Ishikawa (cell line): ENCODE measurements at regions not wholly inside any gene's neighbourhood (a gene's known extent, or its start where the extent isn't known, plus 50 kb on each side); places are given as distances from the start of the nearest gene placed in this dataset.

Experiments
- CEBPB ChIP-seq: IDR thresholded peaks from 2 replicates; pipeline ENCODE4 v1.6.1; 2012
- CREB1 ChIP-seq: IDR thresholded peaks from 2 replicates; pipeline ENCODE4 v1.6.1; 2012; ENCODE audit warnings: low read depth
- EGR1 ChIP-seq: IDR thresholded peaks from 2 replicates; pipeline ENCODE4 v1.6.1; 2012
- EP300 ChIP-seq: IDR thresholded peaks from 2 replicates; pipeline ENCODE4 v1.6.1; 2012; ENCODE audit warnings: borderline replicate concordance
- FOXM1 ChIP-seq: IDR thresholded peaks from 2 replicates; pipeline ENCODE4 v1.6.1; 2012; ENCODE audit warnings: low read depth, borderline replicate concordance
- MAX ChIP-seq: IDR thresholded peaks from 2 replicates; pipeline ENCODE4 v1.6.1; 2012
- NFIC ChIP-seq: IDR thresholded peaks from 2 replicates; pipeline ENCODE4 v1.6.1; 2012
- RAD21 ChIP-seq: IDR thresholded peaks from 2 replicates; pipeline ENCODE4 v1.6.1; 2012; ENCODE audit warnings: low read depth
- REST ChIP-seq: IDR thresholded peaks from 2 replicates; pipeline ENCODE4 v1.6.1; 2012; ENCODE audit warnings: low read depth, mild to moderate bottlenecking
- TAF1 ChIP-seq: IDR thresholded peaks from 2 replicates; pipeline ENCODE4 v1.6.1; 2012; ENCODE audit warnings: low read depth, mild to moderate bottlenecking
- TCF12 ChIP-seq: IDR thresholded peaks from 2 replicates; pipeline ENCODE4 v1.6.1; 2012; ENCODE audit warnings: low read depth
- TEAD4 ChIP-seq: IDR thresholded peaks from 2 replicates; pipeline ENCODE4 v1.6.1; 2012
- YY1 ChIP-seq: IDR thresholded peaks from 2 replicates; pipeline ENCODE4 v1.6.1; 2012; ENCODE audit warnings: low read depth
- ZBTB7A ChIP-seq: IDR thresholded peaks from 2 replicates; pipeline ENCODE4 v1.6.1; 2012; ENCODE audit warnings: low read depth
- TF ChIP-seq, protein P1 (sequence below): IDR thresholded peaks from 2 replicates; pipeline ENCODE4 v1.6.1; 2012

GRCh38 chr5:67335426-67335825 is 138.8 kb upstream of the CD180 start:
- TF ChIP-seq YY1, result no peak
- no peak for TF ChIP-seq EGR1
- TF ChIP-seq REST, result no peak
- TF ChIP-seq ZBTB7A, result no peak
- TF ChIP-seq FOXM1, result no peak
- no peak for TF ChIP-seq CEBPB
- no peak for TF ChIP-seq RAD21
- no peak for TF ChIP-seq CREB1
- no peak for TF ChIP-seq TAF1
- TF ChIP-seq NFIC, result no peak
- TF ChIP-seq, protein P1, sequence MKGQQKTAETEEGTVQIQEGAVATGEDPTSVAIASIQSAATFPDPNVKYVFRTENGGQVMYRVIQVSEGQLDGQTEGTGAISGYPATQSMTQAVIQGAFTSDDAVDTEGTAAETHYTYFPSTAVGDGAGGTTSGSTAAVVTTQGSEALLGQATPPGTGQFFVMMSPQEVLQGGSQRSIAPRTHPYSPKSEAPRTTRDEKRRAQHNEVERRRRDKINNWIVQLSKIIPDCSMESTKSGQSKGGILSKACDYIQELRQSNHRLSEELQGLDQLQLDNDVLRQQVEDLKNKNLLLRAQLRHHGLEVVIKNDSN, result no peak
- TF ChIP-seq TCF12, result no peak
- no peak for TF ChIP-seq EP300
- no peak for TF ChIP-seq MAX
- no peak for TF ChIP-seq TEAD4

DNA sequence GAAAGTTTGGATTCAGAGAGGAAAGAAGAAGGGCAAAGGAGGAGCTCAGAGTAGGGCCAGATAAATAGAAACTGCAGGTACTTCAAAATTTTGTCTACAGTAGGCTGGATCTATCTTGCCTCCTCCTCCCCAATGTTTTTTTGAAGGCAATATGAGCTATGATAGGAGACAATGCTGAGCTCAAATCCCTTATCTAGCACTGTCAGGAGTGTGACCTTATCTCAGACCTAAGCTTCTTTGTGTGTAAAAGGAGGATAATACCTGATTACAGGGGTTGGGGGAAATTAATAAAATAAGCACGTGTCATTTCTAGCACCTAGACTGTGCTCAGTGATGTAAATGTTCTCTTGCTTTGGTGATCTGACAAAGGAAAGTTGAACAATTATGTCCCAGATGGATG is 137.8 kb upstream of the CD180 start:
- no peak for TF ChIP-seq NFIC
- no peak for TF ChIP-seq TAF1
- no peak for TF ChIP-seq REST
- no peak for TF ChIP-seq FOXM1
- TF ChIP-seq TCF12, result no peak
- TF ChIP-seq YY1, result no peak
- TF ChIP-seq ZBTB7A, result no peak
- TF ChIP-seq EP300, result no peak
- TF ChIP-seq CEBPB, result no peak
- no peak for TF ChIP-seq EGR1
- no peak for TF ChIP-seq CREB1
- TF ChIP-seq RAD21, result no peak
- TF ChIP-seq, protein P1, result no peak
- TF ChIP-seq TEAD4, result no peak
- TF ChIP-seq MAX, result no peak

DNA sequence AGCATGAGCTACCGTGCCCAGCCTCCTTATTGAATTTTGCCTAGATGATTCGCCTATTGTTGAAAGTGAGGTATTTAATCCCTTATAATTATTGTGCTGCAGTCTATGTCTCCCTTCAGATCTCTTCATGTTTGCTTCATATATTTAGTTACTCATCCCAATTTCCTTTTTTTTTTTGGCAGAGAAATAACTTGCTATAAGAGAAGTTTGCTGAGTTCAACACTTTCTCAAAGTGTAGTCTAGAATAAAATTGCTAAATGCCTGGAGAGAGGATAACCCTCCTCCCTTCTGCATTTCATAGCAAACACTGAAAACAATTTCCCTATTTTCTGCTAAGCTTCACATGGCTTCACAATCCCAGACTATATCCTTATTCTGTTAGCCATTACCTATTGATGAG is 136.6 kb upstream of the CD180 start:
- TF ChIP-seq NFIC, result no peak
- TF ChIP-seq, protein P1, result no peak
- no peak for TF ChIP-seq FOXM1
- no peak for TF ChIP-seq EP300
- no peak for TF ChIP-seq TEAD4
- no peak for TF ChIP-seq ZBTB7A

- TF ChIP-seq YY1 (no peak), CREB1 (no peak), RAD21 (no peak), FOXM1 (no peak), TCF12 (no peak), EGR1 (no peak), ZBTB7A (no peak), MAX (no peak), EP300 (no peak), TAF1 (no peak), TEAD4 (no peak), CEBPB (no peak), NFIC (no peak), REST (no peak)
- TF ChIP-seq, protein P1, result no peak
Observed at GRCh38 chr5:67331296-67331925, 134.8 kb upstream of the CD180 start.
